Gastroesophageal sphincter (tissue), 3 donors: ENCODE measurements at regions not wholly inside any gene's neighbourhood (a gene's known extent, or its start where the extent isn't known, plus 50 kb on each side); places are given as distances from the start of the nearest gene placed in this dataset.

Experiments used
- EP300 ChIP-seq: sonication (generic); formaldehyde crosslinking; IDR thresholded peaks from one replicate; pipeline ENCODE4 v1.6.1; 2017; ENCODE audit warnings: antibody characterized with exemption, mild to moderate bottlenecking
- POLR2A ChIP-seq, 2 donors: fragments of 450-650 bp; IDR thresholded peaks; one replicate each; pipeline ENCODE4 v1.6.1; 2017; ENCODE audit warnings: antibody characterized with exemption in 2 of 2, mild to moderate bottlenecking in 2 of 2, moderate library complexity in 1 of 2
- POLR2AphosphoS5 ChIP-seq: sonication (generic); formaldehyde crosslinking; IDR thresholded peaks from one replicate; pipeline ENCODE4 v1.6.1; 2017; ENCODE audit warnings: antibody characterized with exemption
- TF ChIP-seq, protein P1 (sequence below), 4 experiments: fragments of 200-600 bp in 2 of 4; fragments of 450-650 bp in 2 of 4; sonication (generic) in 1 of 4; IDR thresholded peaks; one replicate each; pipeline ENCODE4 v1.5.1; 2017 to 2019; ENCODE audit warnings: antibody characterized with exemption in 4 of 4, mild to moderate bottlenecking in 2 of 4, moderate library complexity in 2 of 4

DNA sequence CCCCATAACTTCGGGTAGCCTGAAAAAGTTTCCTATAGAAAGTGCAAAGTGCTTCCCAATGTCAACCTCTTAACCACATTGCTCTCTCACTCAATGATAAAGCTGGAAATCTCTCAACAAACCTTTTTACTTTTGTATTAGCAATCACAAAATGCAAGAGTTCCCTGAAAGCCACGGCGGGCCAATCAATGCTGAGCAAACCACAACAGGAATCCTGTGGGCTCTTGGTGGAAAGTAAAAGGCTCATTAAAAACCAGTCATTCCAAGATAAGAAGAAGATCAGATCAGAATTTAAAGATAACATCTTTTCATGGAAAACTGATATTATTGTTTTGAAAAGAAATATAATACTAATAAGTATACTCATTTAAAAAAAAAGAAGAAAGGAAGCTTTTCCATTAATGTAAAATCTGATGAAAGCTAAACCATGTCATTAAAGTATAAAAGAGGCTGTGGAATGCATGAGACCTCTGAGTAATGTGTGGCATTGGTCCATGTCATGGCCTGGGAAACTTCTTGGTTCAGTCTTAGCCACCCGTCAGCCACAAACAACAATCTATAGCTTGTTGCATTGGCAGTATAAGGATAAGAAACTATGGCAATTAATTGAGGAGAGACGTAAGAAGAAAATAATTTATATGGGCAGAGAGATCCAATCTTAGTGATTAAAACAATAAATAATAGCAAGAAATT lies 1066.1 kb upstream of the SORCS1 start:
- TF ChIP-seq, protein P1, sequence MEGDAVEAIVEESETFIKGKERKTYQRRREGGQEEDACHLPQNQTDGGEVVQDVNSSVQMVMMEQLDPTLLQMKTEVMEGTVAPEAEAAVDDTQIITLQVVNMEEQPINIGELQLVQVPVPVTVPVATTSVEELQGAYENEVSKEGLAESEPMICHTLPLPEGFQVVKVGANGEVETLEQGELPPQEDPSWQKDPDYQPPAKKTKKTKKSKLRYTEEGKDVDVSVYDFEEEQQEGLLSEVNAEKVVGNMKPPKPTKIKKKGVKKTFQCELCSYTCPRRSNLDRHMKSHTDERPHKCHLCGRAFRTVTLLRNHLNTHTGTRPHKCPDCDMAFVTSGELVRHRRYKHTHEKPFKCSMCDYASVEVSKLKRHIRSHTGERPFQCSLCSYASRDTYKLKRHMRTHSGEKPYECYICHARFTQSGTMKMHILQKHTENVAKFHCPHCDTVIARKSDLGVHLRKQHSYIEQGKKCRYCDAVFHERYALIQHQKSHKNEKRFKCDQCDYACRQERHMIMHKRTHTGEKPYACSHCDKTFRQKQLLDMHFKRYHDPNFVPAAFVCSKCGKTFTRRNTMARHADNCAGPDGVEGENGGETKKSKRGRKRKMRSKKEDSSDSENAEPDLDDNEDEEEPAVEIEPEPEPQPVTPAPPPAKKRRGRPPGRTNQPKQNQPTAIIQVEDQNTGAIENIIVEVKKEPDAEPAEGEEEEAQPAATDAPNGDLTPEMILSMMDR (IDR thresholded peaks at IDR 0.05), result no peak
- TF ChIP-seq POLR2A (IDR thresholded peaks at IDR 0.05) (no peak), POLR2AphosphoS5 (no peak), EP300 (no peak)
